Spleen (tissue), 7 donors: ENCODE measurements at regions not wholly inside any gene's neighbourhood (a gene's known extent, or its start where the extent isn't known, plus 50 kb on each side); places are given as distances from the start of the nearest gene placed in this dataset.

Experiments
- POLR2A ChIP-seq, 3 donors: fragments of 450-650 bp; IDR thresholded peaks; one replicate each; pipeline ENCODE4 v1.5.1; 2017; ENCODE audit warnings: antibody characterized with exemption in 3 of 3, mild to moderate bottlenecking in 1 of 3
- TF ChIP-seq, protein P1 (sequence below), 11 experiments: fragments of 200-600 bp in 7 of 11; fragments of 450-650 bp in 4 of 11; sonication (generic) in 4 of 11; IDR thresholded peaks in 8 of 11; conservative IDR thresholded peaks in 3 of 11; 1 replicate in 7 of 11; 2 replicates in 4 of 11; pipeline versions ENCODE4 v1.4.0 to v1.8.0; 2016 to 2021; ENCODE audit warnings: antibody characterized with exemption in 11 of 11, inconsistent platforms in 4 of 11, mild to moderate bottlenecking in 1 of 11
- donor health status: DM: no; HTN: no; CAD: no; lungs with moderate emphysema.
- donor health status: DM: no; HTN: no; CAD: no.
- donor health status: DM: no; HTN: no; CAD: no.

DNA sequence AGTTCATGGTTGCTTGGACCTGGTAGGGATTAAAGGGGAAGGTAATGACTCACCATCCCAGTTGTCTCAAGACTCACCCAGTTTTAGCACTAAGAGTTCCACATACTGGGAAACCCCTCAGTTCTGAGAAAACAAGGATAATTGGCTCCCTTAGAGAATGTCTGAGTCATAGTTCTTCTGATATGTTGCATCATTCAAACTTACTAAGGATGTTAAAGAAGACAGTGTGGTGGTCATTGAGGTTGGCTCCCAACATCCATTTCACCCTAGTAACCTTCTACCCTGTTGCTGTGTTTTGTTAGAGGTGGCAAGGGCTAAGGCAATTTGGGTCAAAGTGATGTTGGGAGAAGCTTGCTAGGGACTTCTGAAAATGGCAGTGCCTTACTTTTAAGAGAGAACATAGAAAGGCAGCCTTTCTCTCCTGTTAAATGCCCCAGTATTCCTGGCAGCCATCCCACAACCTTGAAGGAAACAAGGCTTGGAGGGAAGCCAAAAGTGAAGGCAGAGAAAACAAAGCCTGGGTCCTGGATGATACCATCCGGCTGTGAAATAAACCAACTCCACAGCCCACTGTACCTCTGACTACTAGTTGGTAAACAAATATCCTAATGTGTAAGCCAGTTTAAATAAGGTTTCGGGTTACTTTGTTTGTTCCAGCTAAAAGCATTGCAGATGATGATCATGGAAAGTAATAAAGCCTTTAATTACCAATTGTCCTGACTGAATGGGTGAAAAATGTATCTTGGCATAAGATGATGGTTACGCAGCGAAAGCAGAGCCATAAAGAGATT, 80.4 kb upstream of the ADAMTSL1 start:
- no peak for TF ChIP-seq POLR2A (IDR thresholded peaks at IDR 0.05)
- TF ChIP-seq, protein P1, sequence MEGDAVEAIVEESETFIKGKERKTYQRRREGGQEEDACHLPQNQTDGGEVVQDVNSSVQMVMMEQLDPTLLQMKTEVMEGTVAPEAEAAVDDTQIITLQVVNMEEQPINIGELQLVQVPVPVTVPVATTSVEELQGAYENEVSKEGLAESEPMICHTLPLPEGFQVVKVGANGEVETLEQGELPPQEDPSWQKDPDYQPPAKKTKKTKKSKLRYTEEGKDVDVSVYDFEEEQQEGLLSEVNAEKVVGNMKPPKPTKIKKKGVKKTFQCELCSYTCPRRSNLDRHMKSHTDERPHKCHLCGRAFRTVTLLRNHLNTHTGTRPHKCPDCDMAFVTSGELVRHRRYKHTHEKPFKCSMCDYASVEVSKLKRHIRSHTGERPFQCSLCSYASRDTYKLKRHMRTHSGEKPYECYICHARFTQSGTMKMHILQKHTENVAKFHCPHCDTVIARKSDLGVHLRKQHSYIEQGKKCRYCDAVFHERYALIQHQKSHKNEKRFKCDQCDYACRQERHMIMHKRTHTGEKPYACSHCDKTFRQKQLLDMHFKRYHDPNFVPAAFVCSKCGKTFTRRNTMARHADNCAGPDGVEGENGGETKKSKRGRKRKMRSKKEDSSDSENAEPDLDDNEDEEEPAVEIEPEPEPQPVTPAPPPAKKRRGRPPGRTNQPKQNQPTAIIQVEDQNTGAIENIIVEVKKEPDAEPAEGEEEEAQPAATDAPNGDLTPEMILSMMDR (IDR thresholded peaks at IDR 0.05 in 8 of 11, conservative IDR thresholded peaks at IDR 0.05 in 3 of 11): no peak
